ENCODE measurements at regions not wholly inside any gene's neighbourhood (a gene's known extent, or its start where the extent isn't known, plus 50 kb on each side); places are given as distances from the start of the nearest gene placed in this dataset.

DNA sequence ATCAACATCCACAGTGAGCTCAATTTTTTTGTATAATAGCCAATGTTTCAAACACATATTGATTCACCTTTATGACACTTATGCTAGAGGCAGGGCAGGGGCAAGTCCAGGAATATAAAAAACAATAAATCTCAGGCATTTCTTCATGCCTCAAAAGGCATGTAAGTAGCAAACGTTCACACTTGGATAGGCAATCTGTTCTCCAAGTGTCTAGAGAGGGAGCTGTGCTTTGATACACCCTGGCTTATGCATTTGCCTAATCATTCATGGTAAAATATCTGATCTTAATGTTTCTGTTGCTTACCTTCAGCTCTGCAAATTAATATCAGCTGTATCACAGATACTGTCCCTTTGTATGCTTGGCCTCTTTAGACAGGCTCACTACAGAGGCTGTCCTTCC is 464.5 kb upstream of the SETBP1 start:
- H3K18ac ChIP-seq (ENCODE audit: low read length): no peak overlapping the region
- no peaks in the 10 kb centered on the region for H3K9me3 ChIP-seq (ENCODE audit: insufficient read depth, low read depth, low read length)
- no peak overlapping the region for H2BK5ac ChIP-seq (ENCODE audit: low read depth, low read length, poor library complexity)
- no peak overlapping the region for H4K8ac ChIP-seq (ENCODE audit: low read depth, low read length)
- no peak overlapping the region for H3K4ac ChIP-seq (ENCODE audit: low read depth, low read length)
- no CpG with 5 or more reads among the region's 1 CpG for WGBS (ENCODE audit: extremely low coverage, insufficient coverage, insufficient read length)
- H3K79me2 ChIP-seq (ENCODE audit: control insufficient read depth, insufficient read depth, low read length, poor library complexity): no peaks in the 10 kb centered on the region
- H4K91ac ChIP-seq (ENCODE audit: low read depth, low read length): no peak overlapping the region
- H3K23ac ChIP-seq (ENCODE audit: low read length): no peak overlapping the region
- no peaks in the 10 kb centered on the region for H3K79me1 ChIP-seq (ENCODE audit: low read length)
- H3K14ac ChIP-seq (ENCODE audit: low read length): no peak overlapping the region
- no peak overlapping the region for H2AK5ac ChIP-seq (ENCODE audit: low read length)
- H2BK120ac ChIP-seq (ENCODE audit: insufficient read depth, low read length, poor library complexity): no peak overlapping the region
- H2AFZ ChIP-seq (ENCODE audit: insufficient read depth, low read length, poor library complexity): no peak overlapping the region
- no peak overlapping the region for H3K4me3 ChIP-seq (ENCODE audit: low read depth, low read length)
- no peaks in the 10 kb centered on the region for H3K27me3 ChIP-seq (ENCODE audit: insufficient read depth, low read length)
- no peak overlapping the region for H3K27ac ChIP-seq (ENCODE audit: low read depth, low read length)
- no peak overlapping the region for H3K4me2 ChIP-seq (ENCODE audit: low read length)
- H2BK12ac ChIP-seq (ENCODE audit: low read length): no peak overlapping the region
- H3K9ac ChIP-seq (ENCODE audit: low read length): no peak overlapping the region
- H3K36me3 ChIP-seq (ENCODE audit: control insufficient read depth in 1 of 2, insufficient read depth in 2 of 2, low read length in 2 of 2): no peaks in the 10 kb centered on the region
- no peak for DNase-seq
- no peak overlapping the region for H4K12ac ChIP-seq (ENCODE audit: low read depth, low read length)
- H3K4me1 ChIP-seq (ENCODE audit: control insufficient read depth in 1 of 2, insufficient read depth in 2 of 2, low read length in 2 of 2): no peaks in the 10 kb centered on the region

DNA sequence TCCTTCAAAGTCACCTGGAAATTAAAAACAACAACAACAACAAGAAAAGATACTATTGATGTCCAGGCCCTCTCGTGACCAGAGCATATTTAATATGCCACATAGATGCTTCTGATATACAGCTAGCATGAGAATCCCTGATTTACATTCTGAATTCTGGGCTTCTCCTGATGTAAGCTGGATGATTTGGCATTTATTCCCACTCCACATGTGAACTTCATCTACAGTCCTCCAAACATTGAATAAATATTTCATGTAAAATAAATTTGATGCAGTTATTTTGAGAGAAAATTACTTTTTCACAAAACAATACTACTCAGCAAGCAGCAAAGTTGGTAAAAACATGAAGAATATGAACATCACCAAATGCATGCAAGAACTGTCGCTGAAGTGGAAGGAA is 453.2 kb upstream of the SETBP1 start:
- Histone ChIP-seq H3K23ac (ENCODE audit: low read length) (no peak overlapping the region), H3K27me3 (ENCODE audit: insufficient read depth, low read length) (no peaks in the 10 kb centered on the region), H3K4me1 (ENCODE audit: control insufficient read depth in 1 of 2, insufficient read depth in 2 of 2, low read length in 2 of 2) (peaks cover 0 to 4% of the 10 kb centered on the region in 2 experiments), H3K36me3 (ENCODE audit: control insufficient read depth in 1 of 2, insufficient read depth in 2 of 2, low read length in 2 of 2) (no peaks in the 10 kb centered on the region), H3K4me2 (ENCODE audit: low read length) (no peak overlapping the region), H4K12ac (ENCODE audit: low read depth, low read length) (no peak overlapping the region), H2BK120ac (ENCODE audit: insufficient read depth, low read length, poor library complexity) (no peak overlapping the region), H3K4me3 (ENCODE audit: low read depth, low read length) (no peak overlapping the region), H2BK12ac (ENCODE audit: low read length) (no peak overlapping the region), H2BK5ac (ENCODE audit: low read depth, low read length, poor library complexity) (no peak overlapping the region), H4K91ac (ENCODE audit: low read depth, low read length) (no peak overlapping the region), H3K18ac (ENCODE audit: low read length) (no peak overlapping the region), H3K9me3 (ENCODE audit: insufficient read depth, low read depth, low read length) (no peaks in the 10 kb centered on the region), H3K9ac (ENCODE audit: low read length) (no peak overlapping the region), H3K79me1 (ENCODE audit: low read length) (peaks cover 2% of the 10 kb centered on the region), H4K8ac (ENCODE audit: low read depth, low read length) (no peak overlapping the region), H3K79me2 (ENCODE audit: control insufficient read depth, insufficient read depth, low read length, poor library complexity) (no peaks in the 10 kb centered on the region), H3K14ac (ENCODE audit: low read length) (no peak overlapping the region), H2AFZ (ENCODE audit: insufficient read depth, low read length, poor library complexity) (no peak overlapping the region), H3K27ac (ENCODE audit: low read depth, low read length) (no peak overlapping the region), H3K4ac (ENCODE audit: low read depth, low read length) (no peak overlapping the region), H2AK5ac (ENCODE audit: low read length) (no peak overlapping the region)
- no peak for DNase-seq
- WGBS (ENCODE audit: extremely low coverage, insufficient coverage, insufficient read length): no CpG with 5 or more reads among the region's 2 CpGs

DNA sequence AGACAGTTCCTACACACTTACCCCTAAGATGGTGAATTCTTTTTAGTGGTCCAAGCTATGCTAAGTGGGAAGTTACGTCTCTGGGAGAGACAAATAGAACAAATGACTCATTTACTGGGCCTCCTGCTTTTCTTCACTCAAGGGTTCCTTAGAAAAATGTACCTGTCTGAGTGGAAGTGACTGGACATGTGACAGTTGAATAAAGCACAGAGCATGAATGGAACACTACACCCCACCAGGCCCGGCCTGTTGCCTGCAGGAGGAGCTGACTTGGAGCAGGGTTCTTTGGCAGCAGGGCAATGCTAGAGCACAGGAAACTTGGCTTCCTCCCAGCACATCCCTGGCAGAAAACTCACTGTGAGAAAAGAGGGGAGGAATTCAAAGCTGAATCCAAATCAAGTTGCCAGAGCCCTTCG is 451.0 kb upstream of the SETBP1 start:
- H3K23ac ChIP-seq (ENCODE audit: low read length): no peak overlapping the region
- H4K91ac ChIP-seq (ENCODE audit: low read depth, low read length): no peak overlapping the region
- H2AFZ ChIP-seq (ENCODE audit: insufficient read depth, low read length, poor library complexity): no peak overlapping the region
- no peak overlapping the region for H3K4ac ChIP-seq (ENCODE audit: low read depth, low read length)
- H2BK5ac ChIP-seq (ENCODE audit: low read depth, low read length, poor library complexity): no peak overlapping the region
- no peaks in the 10 kb centered on the region for H3K36me3 ChIP-seq (ENCODE audit: control insufficient read depth in 1 of 2, insufficient read depth in 2 of 2, low read length in 2 of 2)
- H3K27me3 ChIP-seq (ENCODE audit: insufficient read depth, low read length): no peaks in the 10 kb centered on the region
- no peak for DNase-seq
- no peak overlapping the region for H3K4me3 ChIP-seq (ENCODE audit: low read depth, low read length)
- H3K79me1 ChIP-seq (ENCODE audit: low read length): peaks cover 2% of the 10 kb centered on the region
- H4K12ac ChIP-seq (ENCODE audit: low read depth, low read length): no peak overlapping the region
- H3K9ac ChIP-seq (ENCODE audit: low read length): no peak overlapping the region
- no peak overlapping the region for H3K4me2 ChIP-seq (ENCODE audit: low read length)
- H2BK12ac ChIP-seq (ENCODE audit: low read length): no peak overlapping the region
- no peak overlapping the region for H3K14ac ChIP-seq (ENCODE audit: low read length)
- no peak overlapping the region for H4K8ac ChIP-seq (ENCODE audit: low read depth, low read length)
- H3K9me3 ChIP-seq (ENCODE audit: insufficient read depth, low read depth, low read length): no peaks in the 10 kb centered on the region
- H2BK120ac ChIP-seq (ENCODE audit: insufficient read depth, low read length, poor library complexity): no peak overlapping the region
- H3K4me1 ChIP-seq (ENCODE audit: control insufficient read depth in 1 of 2, insufficient read depth in 2 of 2, low read length in 2 of 2): peaks cover 0 to 4% of the 10 kb centered on the region in 2 experiments
- no peak overlapping the region for H3K27ac ChIP-seq (ENCODE audit: low read depth, low read length)
- H2AK5ac ChIP-seq (ENCODE audit: low read length): no peak overlapping the region
- no CpG with 5 or more reads among the region's 3 CpGs for WGBS (ENCODE audit: extremely low coverage, insufficient coverage, insufficient read length)
- H3K18ac ChIP-seq (ENCODE audit: low read length): no peak overlapping the region
- no peaks in the 10 kb centered on the region for H3K79me2 ChIP-seq (ENCODE audit: control insufficient read depth, insufficient read depth, low read length, poor library complexity)

DNA sequence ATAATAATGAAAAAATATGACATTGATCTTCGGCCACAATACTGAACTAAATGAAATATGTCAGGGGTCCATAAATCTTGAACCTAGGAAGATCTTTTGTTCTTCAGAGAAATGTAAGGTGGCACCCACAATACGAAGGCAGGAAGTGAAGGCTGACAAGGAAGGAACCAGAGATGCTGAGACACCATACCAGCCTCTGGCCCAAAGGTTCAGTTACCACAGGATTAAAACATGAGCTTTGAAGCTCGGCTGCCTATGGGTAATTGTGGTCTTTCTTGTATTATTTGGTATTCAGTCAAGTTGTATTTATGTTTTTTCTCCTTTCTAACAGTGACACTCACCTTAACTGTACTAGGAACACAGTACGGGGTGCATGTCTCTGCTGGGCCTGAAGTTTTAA is 448.8 kb upstream of the SETBP1 start:
- H3K4me2 ChIP-seq (ENCODE audit: low read length): no peak overlapping the region
- no peak overlapping the region for H3K4ac ChIP-seq (ENCODE audit: low read depth, low read length)
- H3K79me1 ChIP-seq (ENCODE audit: low read length): peaks cover 2% of the 10 kb centered on the region
- WGBS (ENCODE audit: extremely low coverage, insufficient coverage, insufficient read length): no CpG with 5 or more reads among the region's 4 CpGs
- H3K27ac ChIP-seq (ENCODE audit: low read depth, low read length): no peak overlapping the region
- H2AK5ac ChIP-seq (ENCODE audit: low read length): no peak overlapping the region
- no peaks in the 10 kb centered on the region for H3K36me3 ChIP-seq (ENCODE audit: control insufficient read depth in 1 of 2, insufficient read depth in 2 of 2, low read length in 2 of 2)
- no peak overlapping the region for H4K8ac ChIP-seq (ENCODE audit: low read depth, low read length)
- H3K14ac ChIP-seq (ENCODE audit: low read length): no peak overlapping the region
- no peak for DNase-seq
- no peak overlapping the region for H2BK120ac ChIP-seq (ENCODE audit: insufficient read depth, low read length, poor library complexity)
- H3K23ac ChIP-seq (ENCODE audit: low read length): no peak overlapping the region
- H3K18ac ChIP-seq (ENCODE audit: low read length): no peak overlapping the region
- H4K12ac ChIP-seq (ENCODE audit: low read depth, low read length): no peak overlapping the region
- no peak overlapping the region for H2AFZ ChIP-seq (ENCODE audit: insufficient read depth, low read length, poor library complexity)
- H3K9me3 ChIP-seq (ENCODE audit: insufficient read depth, low read depth, low read length): no peaks in the 10 kb centered on the region
- H4K91ac ChIP-seq (ENCODE audit: low read depth, low read length): no peak overlapping the region
- H3K27me3 ChIP-seq (ENCODE audit: insufficient read depth, low read length): no peaks in the 10 kb centered on the region
- H2BK5ac ChIP-seq (ENCODE audit: low read depth, low read length, poor library complexity): no peak overlapping the region
- no peak overlapping the region for H2BK12ac ChIP-seq (ENCODE audit: low read length)
- H3K4me1 ChIP-seq (ENCODE audit: control insufficient read depth in 1 of 2, insufficient read depth in 2 of 2, low read length in 2 of 2): peaks cover 0 to 4% of the 10 kb centered on the region in 2 experiments
- H3K9ac ChIP-seq (ENCODE audit: low read length): no peak overlapping the region
- no peak overlapping the region for H3K4me3 ChIP-seq (ENCODE audit: low read depth, low read length)
- no peaks in the 10 kb centered on the region for H3K79me2 ChIP-seq (ENCODE audit: control insufficient read depth, insufficient read depth, low read length, poor library complexity)

All from trophoblast cell (in vitro differentiated cells and primary cell).